Embryonic facial prominence (tissue), 1 donor: ENCODE measurements at regions not wholly inside any gene's neighbourhood (a gene's known extent, or its start where the extent isn't known, plus 50 kb on each side); places are given as distances from the start of the nearest gene placed in this dataset.
"Not testable (repeated sequence)": the region's sequence is repeated elsewhere in the genome, so short reads cannot be mapped to it uniquely, and the experiment has no call there.

Experiments used
- DNase-seq: peaks from one replicate; pipeline ENCODE4 v3.0.0-alpha.2; 2016; ENCODE audit errors: extremely low spot score

- no peak for DNase-seq
These were observed 792.2 kb downstream of the METTL15 start for GRCh38 chr11:28900427-28900826.

- DNase-seq = no peak
These were observed 791.5 kb downstream of the METTL15 start for GRCh38 chr11:28899706-28900105.

- not testable (repeated sequence) for DNase-seq
These were observed 782.4 kb downstream of the METTL15 start for GRCh38 chr11:28890601-28891040.

- DNase-seq = no peak
These were observed 779.5 kb downstream of the METTL15 start for GRCh38 chr11:28887681-28888080.

DNA sequence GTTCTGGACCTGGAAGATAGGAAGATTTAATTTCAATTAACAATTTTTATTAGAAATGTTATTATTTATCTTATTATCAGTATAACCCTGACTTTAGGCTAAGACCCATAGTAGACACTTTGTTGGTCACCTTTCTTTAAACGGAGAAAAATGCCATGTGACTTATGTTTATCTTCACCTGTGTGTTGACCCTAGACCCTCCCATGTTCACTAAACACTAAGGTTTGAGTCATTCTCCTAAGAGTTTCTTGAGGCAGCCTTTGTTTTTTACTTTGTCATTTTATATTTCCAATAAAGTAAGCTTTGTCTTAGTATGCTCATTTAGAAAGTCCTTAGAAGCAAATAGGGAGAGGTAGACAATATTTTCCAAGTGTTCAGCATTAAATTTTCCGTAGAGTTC is 771.7 kb downstream of the METTL15 start:
- DNase-seq = no peak

DNA sequence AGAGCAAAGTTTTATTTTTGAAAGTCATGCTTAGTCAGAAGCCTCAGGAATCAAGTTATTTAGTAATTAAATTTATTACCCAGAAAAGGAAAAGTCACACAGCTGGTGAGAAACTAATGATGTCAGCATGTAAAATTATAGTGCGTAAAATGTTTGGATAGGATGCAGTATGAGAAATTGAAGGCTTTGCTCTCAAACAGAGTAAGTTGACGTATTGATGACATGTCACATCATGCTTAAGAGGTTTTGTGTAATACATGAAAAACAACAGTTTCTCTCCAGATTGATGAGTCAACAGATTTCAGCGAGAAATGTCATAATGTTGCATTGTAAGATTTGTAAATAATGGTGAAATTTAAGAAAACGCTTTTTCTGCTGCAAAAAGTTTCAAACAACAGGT is 769.8 kb downstream of the METTL15 start:
- DNase-seq = no peak

GRCh38 chr11:28877340-28877739 is 769.2 kb downstream of the METTL15 start:
- no peak for DNase-seq

DNA sequence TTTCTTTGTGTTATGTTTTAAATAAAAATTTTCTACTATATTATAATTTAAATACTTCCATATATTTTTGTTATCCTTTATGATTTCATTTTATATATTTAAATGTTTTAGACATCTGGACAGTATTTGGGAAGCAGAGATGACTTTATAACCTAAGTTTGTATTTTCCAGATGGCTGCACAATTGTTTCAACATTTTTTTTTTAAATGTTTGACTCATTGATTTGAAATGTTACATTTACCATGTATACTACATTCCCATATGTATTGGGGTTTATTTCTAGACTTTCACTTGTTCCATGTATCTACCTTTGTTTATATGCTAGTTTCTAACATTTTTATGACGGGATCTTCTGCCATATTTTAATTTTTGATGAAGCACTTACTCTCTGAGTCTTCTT is 766.5 kb downstream of the METTL15 start:
- DNase-seq = no peak

GRCh38 chr11:28871090-28871489 is 762.9 kb downstream of the METTL15 start:
- DNase-seq = no peak

GRCh38 chr11:28863422-28863821 is 755.2 kb downstream of the METTL15 start:
- no peak for DNase-seq

GRCh38 chr11:28860893-28861292 is 752.7 kb downstream of the METTL15 start:
- DNase-seq = no peak

GRCh38 chr11:28858076-28858475 is 749.9 kb downstream of the METTL15 start:
- no peak for DNase-seq

DNA sequence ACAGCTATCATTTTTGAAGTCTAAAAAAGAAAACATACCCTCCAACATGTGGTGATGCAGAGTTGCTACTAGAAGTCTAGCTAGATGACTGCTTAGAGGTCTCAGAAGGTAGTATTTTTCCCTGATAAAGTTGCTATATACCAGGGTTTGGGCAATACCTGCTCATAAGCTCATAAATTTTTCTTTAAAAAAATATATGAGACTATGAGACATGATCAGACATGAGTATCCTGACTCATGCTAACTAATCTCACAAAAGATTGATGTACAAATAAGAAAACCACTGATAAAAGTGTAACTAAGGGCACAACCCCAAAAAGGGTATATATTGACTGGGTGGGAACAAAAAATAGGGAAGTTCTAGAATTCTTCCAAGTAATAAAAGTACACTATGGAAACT is 740.9 kb downstream of the METTL15 start:
- DNase-seq = no peak

- no peak for DNase-seq
These were observed 734.5 kb downstream of the METTL15 start for GRCh38 chr11:28842716-28843115.

DNA sequence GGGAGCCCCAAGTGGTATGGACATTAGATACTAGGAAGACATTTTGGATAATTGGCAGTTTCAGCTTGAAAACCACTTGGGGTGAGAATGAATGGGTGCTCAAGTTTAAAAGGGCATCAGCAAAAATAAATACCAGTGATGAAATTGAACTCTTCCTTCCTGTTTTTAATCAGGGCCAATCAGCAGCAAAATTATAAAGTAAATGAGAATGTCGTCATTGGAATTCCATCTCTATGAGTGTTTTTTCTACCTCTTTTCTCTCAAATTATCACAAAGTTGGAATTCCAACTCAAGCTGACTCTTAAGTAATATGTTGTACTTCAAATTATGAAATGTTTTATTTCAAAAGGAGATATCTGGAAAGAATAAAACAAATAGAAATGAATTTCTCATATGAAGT is 730.6 kb downstream of the METTL15 start:
- DNase-seq = no peak

GRCh38 chr11:28837599-28837998 is 729.4 kb downstream of the METTL15 start:
- no peak for DNase-seq

GRCh38 chr11:28836285-28837081 is 728.3 kb downstream of the METTL15 start:
- no peak for DNase-seq

- no peak for DNase-seq
These were observed 727.6 kb downstream of the METTL15 start for GRCh38 chr11:28835790-28836189.

- DNase-seq = no peak
These were observed 727.1 kb downstream of the METTL15 start for GRCh38 chr11:28835317-28835716.

- DNase-seq = no peak
These were observed 726.7 kb downstream of the METTL15 start for GRCh38 chr11:28834877-28835276.

DNA sequence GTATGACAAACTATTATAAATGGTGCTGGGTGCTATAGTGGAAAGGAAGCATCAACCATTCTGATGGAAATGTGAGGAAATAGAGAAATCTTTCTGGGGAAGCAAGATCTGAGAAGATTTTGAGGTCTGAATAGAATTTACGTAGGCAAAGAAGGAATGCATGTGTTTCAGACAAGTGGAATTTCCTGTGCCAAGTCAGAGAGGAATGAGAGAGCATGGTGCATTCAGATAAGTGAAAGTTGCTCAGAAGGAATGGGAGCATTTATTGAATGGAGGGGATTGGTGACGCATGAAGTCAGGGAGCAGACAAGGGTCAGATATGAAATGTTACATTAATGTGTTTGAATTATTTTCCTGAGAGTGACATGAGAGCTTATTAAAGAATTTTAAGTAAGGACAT is 725.5 kb downstream of the METTL15 start:
- DNase-seq = no peak

GRCh38 chr11:28833169-28833568 is 725.0 kb downstream of the METTL15 start:
- no peak for DNase-seq

DNA sequence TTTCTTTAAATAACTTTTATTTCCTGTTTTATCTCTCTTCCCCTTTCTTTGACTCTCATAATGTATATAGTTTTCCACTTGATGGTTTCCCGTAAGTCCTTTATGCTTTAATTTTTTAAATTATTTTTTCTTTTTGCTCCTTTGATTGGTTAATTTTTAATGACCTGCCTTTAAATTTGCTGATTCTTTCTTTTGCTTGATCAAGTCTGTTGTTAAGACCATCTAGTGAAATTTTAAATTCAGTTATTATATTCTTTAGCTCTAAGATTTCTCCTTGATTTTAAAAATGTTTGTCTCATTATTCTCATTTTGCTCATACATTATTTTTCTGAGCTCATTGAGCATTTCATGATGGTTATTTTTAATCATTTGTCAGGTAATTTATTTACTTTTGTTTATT is 718.6 kb downstream of the METTL15 start:
- DNase-seq = no peak

- no peak for DNase-seq
These were observed 714.4 kb downstream of the METTL15 start for GRCh38 chr11:28822576-28822975.
